Right ventricle myocardium inferior (tissue), 1 donor: ENCODE measurements at regions not wholly inside any gene's neighbourhood (a gene's known extent, or its start where the extent isn't known, plus 50 kb on each side); places are given as distances from the start of the nearest gene placed in this dataset.

Experiments used
- ATAC-seq: fragments of 200-7000 bp; cut with Tn5 transposase; one replicate; pipeline ENCODE4 v1.9.1; 2020; ENCODE audit warnings: mild to moderate bottlenecking, moderate library complexity
- DNase-seq: peaks from one replicate; pipeline ENCODE4 v3.0.0; 2021; ENCODE audit errors: missing footprints
- intact Hi-C: fragments of 100-400 bp; cut with DNase I; formaldehyde crosslinking; loops from one replicate; pipeline ENCODE4 v1.11.0; 2022
- donor health status: DM: no; HTN: yes; CAD: no; lungs with severe emphysema.

DNA sequence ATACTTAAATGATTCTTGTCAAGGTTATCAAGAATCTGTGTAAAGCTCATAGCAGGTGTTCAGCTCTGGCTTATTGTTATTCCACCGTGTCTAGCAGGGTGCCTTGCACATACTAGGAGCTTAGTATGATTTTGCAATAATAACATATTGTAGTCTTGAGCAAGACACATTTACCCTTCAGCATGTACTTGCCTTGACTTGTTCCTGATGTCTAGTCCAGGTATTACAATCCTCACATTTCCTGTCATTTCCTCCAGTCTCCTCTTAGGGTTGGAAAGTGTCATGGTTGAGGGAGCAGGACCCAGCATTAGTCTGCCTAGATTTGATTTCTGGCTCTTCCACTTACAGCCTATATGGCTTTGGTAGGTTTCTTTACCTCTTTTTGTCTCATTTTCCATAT is 246.1 kb downstream of the RAD51AP2 start:
- no peak for DNase-seq
- ATAC-seq: no peak
- intact Hi-C loops: no loop called here

DNA sequence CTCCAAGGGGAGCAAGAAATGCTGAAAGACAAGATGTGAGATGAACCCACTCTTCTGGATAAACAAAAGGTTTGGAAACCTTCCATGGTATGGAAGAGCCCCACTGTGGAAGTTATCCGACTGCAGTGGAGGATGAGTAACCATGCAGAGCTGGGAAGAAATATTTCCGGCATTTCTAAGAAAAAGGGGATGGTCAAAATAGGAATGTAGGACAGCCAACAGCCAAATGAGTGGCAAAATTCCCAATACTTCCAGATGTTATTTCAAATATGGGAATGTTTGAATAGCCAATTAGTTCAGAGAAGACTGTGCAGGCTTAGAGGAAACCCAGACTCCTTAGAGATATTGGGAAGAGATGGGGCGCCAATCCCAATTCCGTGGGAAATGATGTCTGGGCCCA is 246.8 kb downstream of the RAD51AP2 start:
- DNase-seq (no peak), ATAC-seq (no peak)
- intact Hi-C loops: no loop called here

- intact Hi-C loops: no loop called here
- ATAC-seq (no peak), DNase-seq (no peak)
These were observed 247.3 kb downstream of the RAD51AP2 start for GRCh38 chr2:17270894-17271293.

DNA sequence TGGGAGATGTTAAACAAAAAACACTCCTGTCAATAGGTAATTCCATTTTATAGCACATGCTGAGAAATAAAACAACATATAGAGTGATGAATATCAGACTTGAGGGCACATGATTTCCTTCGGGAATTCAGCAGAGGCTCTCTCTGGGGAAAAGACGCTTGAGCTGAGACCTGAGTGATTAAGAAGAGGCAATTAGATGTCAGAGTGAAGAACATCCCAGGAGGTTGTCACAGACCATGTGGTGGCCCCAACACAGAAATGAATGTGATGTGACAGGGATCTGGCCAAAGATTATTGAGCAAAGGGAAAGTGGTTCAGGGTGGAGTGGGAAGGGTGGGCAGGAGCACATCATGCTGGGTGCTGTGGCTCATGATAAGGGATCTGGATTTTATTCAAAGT is 254.7 kb downstream of the RAD51AP2 start:
- DNase-seq (no peak), ATAC-seq (no peak)
- intact Hi-C loops: no loop called here

GRCh38 chr2:17262854-17263569 is 255.2 kb downstream of the RAD51AP2 start:
- no peak for ATAC-seq
- no peak for DNase-seq
- intact Hi-C loops: no loop called here

GRCh38 chr2:17259613-17260012 is 258.6 kb downstream of the RAD51AP2 start:
- intact Hi-C loops: no loop called here
- ATAC-seq: no peak
- DNase-seq: no peak

- no peak for DNase-seq
- intact Hi-C loops: no loop called here
These were observed 259.4 kb downstream of the RAD51AP2 start for GRCh38 chr2:17258861-17259260.

GRCh38 chr2:17257189-17257909 is 260.9 kb downstream of the RAD51AP2 start:
- DNase-seq: no peak
- intact Hi-C loops: no loop called here
- ATAC-seq: no peak

More at GRCh38 chr2:17258861-17259260, 259.4 kb downstream of the RAD51AP2 start:
- ATAC-seq: no peak

- intact Hi-C loops: no loop called here
- no peak for ATAC-seq
- no peak for DNase-seq
These were observed 263.2 kb downstream of the RAD51AP2 start for GRCh38 chr2:17255071-17255470.

DNA sequence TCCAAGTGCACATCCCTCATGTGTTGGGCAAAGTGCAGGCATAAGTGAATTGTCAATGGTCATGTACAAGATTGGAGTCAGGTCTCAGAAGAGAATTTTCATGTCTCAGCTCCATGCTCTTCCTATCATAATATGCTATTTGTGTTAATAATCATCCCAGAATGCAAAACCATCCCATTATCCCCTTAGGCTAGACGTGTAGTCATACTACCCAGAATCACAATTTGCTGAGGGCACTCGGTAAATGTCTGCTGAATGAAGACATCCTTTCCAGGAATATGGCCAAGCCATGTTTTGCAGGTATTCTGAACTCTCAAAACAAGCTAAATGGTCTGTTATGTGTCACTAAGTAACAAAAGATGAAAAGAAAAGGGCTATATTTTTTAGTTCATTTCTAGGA is 263.8 kb downstream of the RAD51AP2 start:
- ATAC-seq: no peak
- no peak for DNase-seq
- intact Hi-C loops: no loop called here

GRCh38 chr2:17252258-17252657 is 266.0 kb downstream of the RAD51AP2 start:
- no peak for ATAC-seq
- intact Hi-C loops: no loop called here

GRCh38 chr2:17251171-17251570 is 267.1 kb downstream of the RAD51AP2 start:
- ATAC-seq (no peak), DNase-seq (no peak)
- intact Hi-C loops: no loop called here

More at GRCh38 chr2:17252258-17252657, 266.0 kb downstream of the RAD51AP2 start:
- DNase-seq: no peak

DNA sequence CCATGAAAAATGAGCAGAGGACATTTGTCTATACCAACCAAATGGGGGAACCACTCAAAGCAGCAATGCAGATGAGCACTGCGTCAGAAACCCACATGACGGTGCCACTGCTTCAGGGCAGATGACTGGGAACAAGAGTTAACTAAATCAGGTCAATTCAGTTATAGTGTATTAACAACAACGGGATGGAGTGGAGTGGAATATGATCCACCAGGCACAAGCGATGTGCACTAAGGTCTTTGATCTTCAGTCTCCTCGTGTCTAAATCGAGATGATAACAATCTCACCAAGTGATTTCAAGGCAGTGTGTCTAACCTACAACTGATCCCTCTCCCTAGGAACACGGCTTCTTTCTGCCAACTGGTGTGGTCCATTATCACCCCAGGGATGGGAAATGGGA is 269.0 kb downstream of the RAD51AP2 start:
- intact Hi-C loops: no loop called here
- DNase-seq: no peak
- ATAC-seq: no peak

GRCh38 chr2:17245906-17246305 is 272.3 kb downstream of the RAD51AP2 start:
- ATAC-seq: no peak
- no peak for DNase-seq
- intact Hi-C loops: no loop called here

- DNase-seq (no peak), ATAC-seq (no peak)
- intact Hi-C loops: no loop called here
These were observed 275.3 kb downstream of the RAD51AP2 start for GRCh38 chr2:17242813-17243485.

- intact Hi-C loops: no loop called here
- DNase-seq: no peak
- no peak for ATAC-seq
These were observed 278.7 kb downstream of the RAD51AP2 start for GRCh38 chr2:17239550-17239949.

DNA sequence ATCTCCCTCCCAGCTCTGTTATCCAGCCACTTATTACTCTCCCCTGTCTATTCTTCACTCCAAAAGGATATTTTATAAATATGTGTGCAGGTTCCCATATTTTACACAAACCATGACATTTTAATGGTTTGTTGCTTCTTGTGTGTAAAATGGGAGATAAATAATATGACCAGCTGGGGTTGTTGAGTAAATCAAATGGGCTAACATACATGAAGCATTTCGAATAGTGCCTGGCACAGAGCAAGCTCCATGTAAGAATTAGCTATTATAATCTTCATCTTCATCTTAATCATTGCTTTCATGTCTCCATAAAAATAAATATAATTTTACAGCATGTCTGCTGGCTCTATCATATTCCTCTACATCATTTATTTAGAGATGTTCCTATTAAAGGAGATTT is 283.1 kb downstream of the RAD51AP2 start:
- no peak for DNase-seq
- no peak for ATAC-seq
- intact Hi-C loops: no loop called here

DNA sequence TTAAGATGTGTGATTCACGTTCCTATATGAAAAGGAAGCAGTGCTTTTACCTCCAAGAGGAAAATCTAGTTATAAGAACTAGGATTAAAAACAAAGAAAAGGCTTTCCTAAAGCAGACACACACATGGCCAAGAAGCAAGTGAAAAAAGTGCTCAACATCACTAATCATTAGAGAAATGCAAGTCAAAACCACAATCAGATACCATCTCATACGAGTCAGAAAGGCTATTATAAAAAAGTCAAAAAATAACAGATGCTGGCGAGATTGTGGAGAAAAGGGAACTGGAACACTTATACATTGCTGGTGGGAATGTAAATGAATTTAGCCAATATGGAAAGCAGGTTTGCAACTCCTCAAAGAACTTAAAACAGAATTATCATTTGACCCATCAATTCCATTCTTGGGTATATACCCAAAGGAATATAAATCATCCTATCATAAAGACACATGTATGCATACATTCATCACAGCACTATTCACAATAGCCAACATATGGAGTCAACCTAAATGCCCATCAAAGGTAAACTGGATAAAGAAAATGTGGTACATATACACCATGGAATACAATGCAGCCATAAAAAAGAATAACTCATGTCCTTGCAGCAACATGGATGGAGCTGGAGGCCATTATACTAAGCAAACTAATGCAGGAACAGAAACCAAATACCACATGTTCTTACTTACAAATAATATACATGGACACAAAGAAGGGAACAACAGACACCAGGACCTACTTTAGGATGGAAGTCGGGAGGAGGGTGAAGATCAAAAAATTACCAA is 285.3 kb downstream of the RAD51AP2 start:
- intact Hi-C loops: no loop called here
- ATAC-seq (no peak), DNase-seq (no peak)

DNA sequence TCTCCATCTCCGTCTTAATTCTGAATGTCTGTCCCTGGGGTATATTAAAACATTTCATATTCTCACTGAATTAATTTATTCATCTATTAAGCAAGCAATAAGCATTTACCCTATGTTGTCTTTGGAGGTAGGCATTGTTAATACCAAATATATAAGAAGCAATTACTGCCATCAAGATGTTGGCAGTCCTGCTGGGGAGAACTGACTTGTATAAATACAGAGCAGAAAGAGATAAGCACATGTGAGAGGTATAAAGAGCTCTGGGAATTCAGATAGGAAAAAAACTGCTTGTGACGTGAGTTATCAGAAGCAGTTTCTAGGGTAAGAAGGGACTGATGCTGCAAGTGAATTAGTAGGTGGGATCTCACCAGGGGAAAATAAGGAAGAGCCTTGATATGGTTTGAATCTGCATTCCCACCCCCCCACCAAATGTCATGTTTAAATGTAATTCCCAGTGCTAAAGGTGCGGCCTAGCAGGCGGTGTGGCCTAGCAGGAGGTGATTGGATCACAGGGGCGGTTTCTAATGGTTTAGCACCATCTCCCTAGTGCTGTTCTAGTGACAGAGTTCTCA is 286.8 kb downstream of the RAD51AP2 start:
- no peak for ATAC-seq
- no peak for DNase-seq
- intact Hi-C loops: no loop called here
